Stimulated activated CD8-positive, alpha-beta memory T cell treated with anti-CD3 and anti-CD28 coated beads, Interleukin-4, amount 100 ng/mL, for 48 hours (primary cell): ENCODE measurements at regions not wholly inside any gene's neighbourhood (a gene's known extent, or its start where the extent isn't known, plus 50 kb on each side); places are given as distances from the start of the nearest gene placed in this dataset.
"Not testable (repeated sequence)": the region's sequence is repeated elsewhere in the genome, so short reads cannot be mapped to it uniquely, and the experiment has no call there.

Experiments
- DNase-seq: peaks from one replicate; pipeline ENCODE4 v3.0.0-alpha.2; 2020

DNA sequence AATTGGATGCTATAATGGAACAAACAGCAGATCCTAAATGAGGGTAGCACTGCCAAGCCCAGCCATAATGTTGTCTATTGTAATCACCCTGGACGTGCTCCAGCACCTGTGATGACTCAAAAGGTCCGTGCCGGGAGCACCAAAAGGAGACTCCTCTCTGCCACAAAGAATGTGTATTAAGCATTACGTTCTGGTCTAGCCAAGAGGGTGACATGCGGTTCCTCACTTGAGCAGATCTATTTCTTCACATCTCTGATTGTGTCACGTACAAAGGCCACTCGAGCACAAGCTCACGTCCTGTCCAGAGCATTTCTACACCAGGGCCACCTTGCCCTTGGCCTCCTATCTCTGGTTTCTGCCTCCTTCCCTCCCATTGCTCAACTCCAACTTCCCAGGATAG, 219.9 kb upstream of the IRS2 start:
- DNase-seq: no peak

GRCh38 chr13:110005563-110005962, 219.2 kb upstream of the IRS2 start:
- DNase-seq: no peak

DNA sequence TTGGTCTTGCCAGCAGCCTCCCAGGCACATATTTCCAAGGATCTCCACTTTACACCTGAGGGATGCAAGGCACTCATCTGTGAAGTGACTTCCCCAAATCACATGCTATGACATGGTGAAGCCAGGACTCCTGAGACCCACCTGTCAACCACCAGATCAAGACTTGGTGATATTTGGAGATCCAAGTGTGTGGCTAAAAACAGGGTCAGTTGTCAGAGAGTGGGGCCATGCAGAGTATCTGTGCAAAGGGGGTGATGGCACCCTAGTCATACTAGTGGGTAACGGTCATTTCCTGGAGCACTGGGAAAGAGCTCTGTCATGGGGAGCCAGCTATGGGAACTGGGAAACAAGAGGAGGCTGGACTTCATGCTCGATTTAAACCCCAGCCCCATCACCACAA, 218.4 kb upstream of the IRS2 start:
- DNase-seq: no peak

GRCh38 chr13:110001670-110002275, 215.4 kb upstream of the IRS2 start:
- DNase-seq: no peak

- no peak for DNase-seq
Observed at GRCh38 chr13:110000534-110001345, 214.4 kb upstream of the IRS2 start.

- DNase-seq: no peak
Observed at GRCh38 chr13:109999659-110000533, 213.5 kb upstream of the IRS2 start.

DNA sequence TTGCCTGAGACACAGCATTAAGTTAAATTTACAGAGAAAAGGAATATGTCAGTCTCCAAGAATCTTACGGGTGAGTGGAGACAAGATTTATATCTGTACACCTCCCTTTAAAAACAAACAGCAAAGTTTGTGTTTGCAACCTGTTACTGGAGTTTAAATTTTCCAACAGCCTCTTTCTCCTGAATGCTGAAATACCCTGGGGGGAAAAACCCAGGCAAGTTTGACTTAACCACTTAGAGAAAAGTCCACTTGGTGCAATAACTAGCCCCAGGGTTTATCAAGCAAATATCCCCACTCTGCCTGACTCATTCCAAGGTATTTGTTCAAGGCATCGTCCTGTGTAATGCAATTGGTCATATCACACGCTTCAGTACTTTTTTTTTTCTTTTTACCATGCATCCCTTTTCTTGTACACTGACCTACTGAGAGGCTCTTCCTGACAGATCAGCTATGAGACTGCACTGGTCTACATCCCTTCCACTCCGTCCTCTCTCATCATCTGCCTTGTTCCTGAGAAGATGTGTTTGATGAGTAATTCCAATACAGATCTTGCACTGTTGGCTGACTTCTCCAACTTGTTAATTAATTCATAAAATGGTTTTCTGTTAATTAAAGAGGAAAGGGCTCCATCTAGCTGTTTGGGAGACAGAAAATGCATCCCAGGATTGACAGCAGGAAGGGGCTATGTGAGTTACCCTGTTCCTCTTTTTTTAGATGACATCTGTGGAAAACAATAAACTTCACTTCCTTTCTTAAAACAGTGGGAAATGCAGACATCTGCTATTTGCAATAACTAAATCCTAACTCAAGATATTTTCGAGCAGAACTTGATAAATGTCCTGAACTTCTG, 212.5 kb upstream of the IRS2 start:
- no peak for DNase-seq

DNA sequence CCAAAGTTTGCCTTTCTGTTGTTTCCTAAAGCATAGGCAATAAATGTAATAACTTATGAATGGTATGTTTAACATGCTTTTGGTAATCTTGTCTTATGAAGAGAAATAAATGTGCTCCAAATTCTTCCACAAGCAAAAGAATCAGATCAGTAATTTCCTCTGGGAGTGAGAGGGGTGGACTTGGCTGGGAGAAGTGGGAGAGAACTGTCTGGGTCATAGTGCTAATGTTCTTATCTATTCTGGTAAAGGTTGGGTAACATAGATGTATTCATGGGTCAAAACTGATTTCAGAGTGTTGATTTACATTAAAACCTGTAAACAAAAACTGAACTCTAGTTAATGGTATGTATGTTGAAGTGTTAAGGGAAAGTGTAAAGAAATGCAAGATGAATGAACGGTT, 211.7 kb upstream of the IRS2 start:
- no peak for DNase-seq

DNA sequence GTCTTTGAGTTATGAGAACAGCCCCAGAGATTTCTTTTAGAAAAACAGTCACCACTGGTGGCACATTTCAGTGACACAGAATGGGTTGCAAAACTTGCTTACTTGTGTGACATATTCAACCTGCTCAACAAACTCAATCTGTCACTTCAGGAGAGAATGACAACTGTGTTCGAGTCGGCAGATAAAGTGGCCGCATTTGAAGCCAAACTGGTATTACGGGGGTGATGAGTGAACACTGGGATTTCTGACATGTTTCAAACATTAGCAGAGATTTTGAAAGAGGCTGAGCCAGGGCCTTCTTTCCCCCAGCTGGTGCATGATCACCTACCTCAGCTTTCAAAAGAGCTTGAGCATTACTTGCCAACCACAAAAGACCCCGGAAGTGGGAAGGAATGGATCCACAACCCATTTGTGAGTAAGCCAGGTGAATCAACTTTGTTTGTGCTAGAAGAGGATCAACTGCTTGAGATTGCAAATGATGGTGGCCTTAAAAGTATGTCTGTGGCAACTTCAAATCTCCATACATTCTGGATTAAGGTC, 210.7 kb upstream of the IRS2 start:
- DNase-seq: not testable (repeated sequence)

DNA sequence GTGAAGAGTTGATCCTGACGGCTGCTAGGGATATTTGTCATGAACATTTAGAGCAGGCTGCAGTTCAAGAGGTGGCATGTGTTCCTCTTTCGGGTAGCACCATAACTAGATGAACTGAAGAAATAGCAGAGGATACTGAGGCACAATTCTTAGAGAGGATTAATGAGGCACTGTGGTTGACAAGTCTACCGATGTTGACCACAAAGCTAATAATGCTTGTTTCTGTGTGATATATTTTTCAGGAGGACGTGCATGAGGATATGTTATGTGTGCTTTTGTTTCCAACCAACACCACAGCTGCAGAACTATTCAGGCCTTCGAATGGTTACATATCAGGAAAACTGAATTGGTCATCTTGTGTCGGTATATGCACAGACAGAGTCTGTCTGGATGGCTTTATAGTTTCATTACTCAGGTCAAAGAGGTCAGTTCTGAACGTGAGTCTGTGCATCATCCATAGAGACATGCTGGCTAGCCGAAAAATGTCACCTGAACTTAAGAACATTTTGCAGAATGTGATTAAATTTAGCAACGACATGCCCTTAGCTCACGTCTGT, 210.1 kb upstream of the IRS2 start:
- no peak for DNase-seq

GRCh38 chr13:109995578-109995977, 209.2 kb upstream of the IRS2 start:
- no peak for DNase-seq

DNA sequence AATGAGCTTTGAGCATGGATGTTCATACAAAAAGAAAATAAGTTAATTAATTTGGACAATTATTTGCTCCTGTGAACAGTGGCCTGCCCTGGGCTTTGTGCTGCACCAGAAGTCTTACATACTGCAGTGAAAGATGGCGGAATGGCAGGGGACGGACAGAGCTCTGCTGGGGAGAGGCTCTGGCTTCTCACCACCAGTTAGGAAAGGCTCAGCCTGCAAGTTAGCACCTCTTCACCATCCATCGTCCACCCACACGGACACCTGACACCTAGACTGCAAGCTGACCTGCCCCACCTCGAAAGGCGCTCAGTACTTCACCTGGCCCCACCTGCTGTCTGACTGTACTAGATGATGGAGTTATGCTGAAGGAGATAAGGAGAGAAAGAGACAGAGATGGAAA, 203.9 kb upstream of the IRS2 start:
- no peak for DNase-seq

DNA sequence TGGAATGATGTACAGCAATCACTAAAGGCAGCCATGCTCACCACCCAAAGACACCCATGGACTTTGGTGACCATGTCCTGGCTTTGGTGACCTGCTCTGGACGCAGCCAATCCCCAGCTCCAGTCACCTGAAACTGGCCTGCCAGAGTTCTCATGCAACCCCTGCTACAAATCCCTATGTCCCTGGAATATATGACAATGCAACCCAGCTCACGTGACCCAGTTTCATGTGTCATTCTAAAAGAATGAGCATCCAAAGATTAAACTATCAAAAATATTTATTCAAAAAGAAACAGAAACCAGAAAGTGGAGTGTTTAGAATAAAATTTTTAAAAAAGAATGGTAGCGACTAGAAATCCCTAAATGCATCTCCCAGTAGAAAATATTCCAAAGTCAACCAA, 203.3 kb upstream of the IRS2 start:
- no peak for DNase-seq

DNA sequence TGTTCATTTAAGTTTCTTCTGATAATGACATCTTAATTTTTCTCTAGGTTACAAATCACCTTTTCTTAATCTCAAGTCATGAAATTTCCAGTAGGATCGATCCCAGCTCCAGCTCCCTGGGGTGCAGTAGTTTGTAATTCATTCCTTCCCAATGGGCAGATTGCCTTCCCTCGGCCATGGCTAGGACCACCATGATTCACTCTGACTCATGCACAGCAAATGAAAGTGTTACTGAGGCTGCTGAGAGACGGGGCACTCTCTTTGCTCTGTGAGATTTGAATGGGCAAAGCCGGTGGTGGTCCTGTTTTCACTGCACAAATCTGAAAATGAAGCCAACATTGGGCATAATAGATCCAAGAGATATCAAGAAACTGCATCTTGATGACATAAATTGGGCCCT, 202.8 kb upstream of the IRS2 start:
- DNase-seq: no peak

- DNase-seq: no peak
Observed at GRCh38 chr13:109986851-109987250, 200.5 kb upstream of the IRS2 start.

GRCh38 chr13:109985871-109986450, 199.6 kb upstream of the IRS2 start:
- DNase-seq: no peak

- DNase-seq: no peak
Observed at GRCh38 chr13:109983447-109983846, 197.1 kb upstream of the IRS2 start.

DNA sequence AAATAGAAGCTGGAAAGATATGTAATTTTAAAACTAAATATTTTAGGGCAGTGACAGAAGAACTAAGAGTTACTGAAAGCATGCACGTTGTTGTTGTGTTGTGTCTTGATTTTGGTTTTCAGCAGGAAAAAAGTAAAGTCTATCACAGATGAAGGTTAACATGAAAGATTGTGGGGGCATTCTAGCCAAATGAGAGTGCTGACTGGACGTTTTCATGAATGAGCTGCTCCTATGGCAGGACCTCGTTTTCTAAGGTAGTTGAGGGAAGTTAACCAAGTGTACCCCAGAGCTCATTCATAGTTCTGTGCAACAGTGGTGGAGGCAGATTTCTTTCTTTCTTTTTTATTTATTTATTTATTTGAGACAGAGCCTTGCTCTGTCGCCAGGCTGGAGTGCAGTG, 194.6 kb upstream of the IRS2 start:
- no peak for DNase-seq

DNA sequence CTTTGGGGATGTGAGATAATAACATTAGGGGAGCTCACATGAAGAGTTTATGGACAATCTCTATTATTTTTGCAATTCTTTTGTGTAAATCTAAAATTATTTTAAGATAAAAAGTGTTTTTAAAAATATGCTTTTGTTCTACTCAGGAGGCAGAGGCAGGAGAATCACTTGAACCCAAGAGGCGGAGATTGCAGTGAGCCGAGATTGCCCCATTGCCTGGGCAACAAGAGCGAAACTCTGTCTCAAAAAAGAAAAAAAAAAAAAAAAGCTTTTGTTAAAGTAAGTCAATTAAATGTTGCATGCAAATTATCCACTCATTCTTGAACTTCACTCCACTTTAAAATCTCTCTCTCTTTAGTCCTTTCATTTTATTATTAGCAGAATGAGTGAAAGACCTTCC, 193.3 kb upstream of the IRS2 start:
- not testable (repeated sequence) for DNase-seq

- DNase-seq: no peak
Observed at GRCh38 chr13:109979228-109979627, 192.8 kb upstream of the IRS2 start.

- no peak for DNase-seq
Observed at GRCh38 chr13:109977212-109977968, 191.0 kb upstream of the IRS2 start.
